GM12891 (cell line): ENCODE measurements at regions not wholly inside any gene's neighbourhood (a gene's known extent, or its start where the extent isn't known, plus 50 kb on each side); places are given as distances from the start of the nearest gene placed in this dataset.

ENCODE experiments used
- PAX5 ChIP-seq: IDR thresholded peaks from 2 replicates; pipeline ENCODE4 v1.6.1; 2011; ENCODE audit warnings: low read length, moderate library complexity, mild to moderate bottlenecking; ENCODE audit not compliant: insufficient read depth, severe bottlenecking
- POLR2A ChIP-seq: IDR thresholded peaks from 2 replicates; pipeline ENCODE4 v1.6.1; 2011; ENCODE audit warnings: low read depth, low read length, control low read depth
- POLR2AphosphoS5 ChIP-seq: IDR thresholded peaks from 2 replicates; pipeline ENCODE4 v1.6.1; 2011; ENCODE audit warnings: low read depth, low read length, control low read depth
- SPI1 ChIP-seq: IDR thresholded peaks from 2 replicates; pipeline ENCODE4 v1.6.1; 2011; ENCODE audit warnings: low read depth, low read length, control low read depth
- TAF1 ChIP-seq: IDR thresholded peaks from 2 replicates; pipeline ENCODE4 v1.6.1; 2011; ENCODE audit warnings: low read depth, low read length, control low read depth

GRCh38 chr2:75788154-75788553 is 77.4 kb upstream of the GCFC2 start:
- TF ChIP-seq TAF1 (no peak), POLR2A (no peak), POLR2AphosphoS5 (no peak), SPI1 (no peak), PAX5 (no peak)
